ENCODE measurements at regions not wholly inside any gene's neighbourhood (a gene's known extent, or its start where the extent isn't known, plus 50 kb on each side); places are given as distances from the start of the nearest gene placed in this dataset.

- TF ChIP-seq CTCF (IDR thresholded peaks at IDR 0.05) (no peak), ZFX (IDR thresholded peaks at IDR 0.05; ENCODE audit: borderline replicate concordance) (no peak)
These were observed 69.6 kb upstream of the CD28 start for GRCh38 chr2:203636588-203637470.

Data from 22Rv1 (cell line).